Skeletal muscle tissue (tissue), 3 donors: ENCODE measurements at regions not wholly inside any gene's neighbourhood (a gene's known extent, or its start where the extent isn't known, plus 50 kb on each side); places are given as distances from the start of the nearest gene placed in this dataset.
A peak's percentile ranks its signal among the peaks of the same experiment; 100 is the strongest.

Source experiments
- H3K27ac ChIP-seq: one replicate; pipeline ENCODE4 v1.7.0; 2013; ENCODE audit warnings: mild to moderate bottlenecking, low read depth, low read length, inconsistent platforms
- H3K27me3 ChIP-seq, 3 donors: one replicate each; pipeline ENCODE4 v1.7.0; 2013; ENCODE audit warnings: low read length in 3 of 3; ENCODE audit not compliant: control insufficient read depth in 3 of 3, insufficient read depth in 3 of 3
- H3K36me3 ChIP-seq, 3 donors: one replicate each; pipeline ENCODE4 v1.7.0; 2013; ENCODE audit warnings: low read length in 3 of 3; ENCODE audit not compliant: control insufficient read depth in 3 of 3, insufficient read depth in 3 of 3
- H3K4me1 ChIP-seq, 3 donors: one replicate each; pipeline ENCODE4 v1.7.0; 2013; ENCODE audit warnings: low read length in 3 of 3, mild to moderate bottlenecking in 3 of 3; ENCODE audit not compliant: control insufficient read depth in 3 of 3, insufficient read depth in 3 of 3
- H3K4me3 ChIP-seq, 3 donors: one replicate each; pipeline ENCODE4 v1.7.0; 2013; ENCODE audit warnings: low read length in 3 of 3
- H3K9ac ChIP-seq, 3 donors: one replicate each; pipeline ENCODE4 v1.7.0; 2013; ENCODE audit warnings: low read length in 3 of 3, mild to moderate bottlenecking in 3 of 3, moderate library complexity in 2 of 3, low read depth in 1 of 3
- H3K9me3 ChIP-seq, 3 donors: one replicate each; pipeline ENCODE4 v1.7.0; 2013; ENCODE audit warnings: low read length in 3 of 3; ENCODE audit not compliant: control insufficient read depth in 3 of 3
- donor health status: Osteomylitis.

DNA sequence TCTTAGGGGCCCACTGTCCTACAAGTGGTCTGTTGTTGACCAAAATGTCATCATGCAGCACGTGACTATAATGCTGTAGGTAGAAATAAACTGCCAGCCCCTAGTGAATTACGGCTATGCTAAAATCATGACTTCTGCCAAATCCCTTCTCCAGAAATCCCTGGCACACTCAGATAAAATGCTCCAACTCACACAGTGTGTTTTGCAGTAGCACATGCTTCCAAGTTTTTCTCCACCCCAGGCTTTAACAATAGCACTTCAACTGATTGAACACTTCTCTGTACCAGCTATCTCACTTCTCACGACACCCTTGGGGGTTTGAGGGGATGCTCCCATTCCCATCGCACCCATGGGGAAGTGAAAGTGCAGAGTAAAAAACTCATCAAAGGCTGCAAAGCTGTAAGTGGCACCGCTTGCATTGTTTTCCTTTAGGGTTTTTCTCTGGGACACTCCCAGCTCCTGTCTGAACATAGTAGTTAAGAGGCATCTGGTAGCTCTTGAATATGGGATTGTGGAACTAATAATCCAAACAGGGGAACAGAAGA, 151.0 kb upstream of the SLC24A2 start:
- Histone ChIP-seq H3K27me3 (peaks cover 0 to 4% (median 0%) of the 10 kb centered on the region in 3 donors), H3K36me3 (no peaks in the 10 kb centered on the region), H3K4me1 (no peaks in the 10 kb centered on the region), H3K9me3 (no peaks in the 10 kb centered on the region), H3K4me3 (no peak overlapping the region), H3K9ac (no peak overlapping the region), H3K27ac (no peak overlapping the region)

DNA sequence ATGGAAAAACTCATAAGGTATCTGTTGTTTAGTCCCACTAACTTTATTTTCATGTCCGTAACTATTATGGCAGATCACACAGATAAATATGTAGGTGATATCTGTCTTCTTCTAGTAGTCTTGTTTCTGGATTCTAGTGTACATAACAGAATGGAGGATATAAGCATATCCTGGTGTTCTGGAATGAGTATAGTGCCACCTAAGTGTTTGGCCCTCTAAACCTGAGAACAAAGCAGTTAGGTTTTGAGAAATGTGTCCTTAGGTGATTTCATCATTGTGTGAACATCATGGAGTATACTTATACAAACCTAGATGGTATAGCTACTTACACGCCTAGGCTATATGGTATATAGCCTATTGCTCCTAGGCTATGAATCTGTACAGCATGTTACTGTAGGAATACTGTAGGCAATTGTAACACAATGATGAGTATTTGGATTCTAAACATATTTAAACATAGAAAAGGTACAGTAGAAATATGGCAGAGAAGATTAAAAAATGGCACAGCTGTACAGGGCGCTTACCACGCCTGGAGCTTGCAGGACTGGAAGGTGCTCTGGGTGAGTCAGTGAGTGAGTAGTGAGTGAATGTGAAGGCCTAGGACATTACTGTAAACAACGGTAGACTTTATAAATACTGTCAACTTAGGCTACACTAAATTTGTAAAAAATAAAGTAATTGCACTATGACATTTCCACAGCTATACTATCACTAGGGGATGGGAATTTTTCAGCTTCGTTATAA, 150.3 kb upstream of the SLC24A2 start:
- Histone ChIP-seq H3K9ac (no peak overlapping the region), H3K9me3 (no peaks in the 10 kb centered on the region), H3K36me3 (no peaks in the 10 kb centered on the region), H3K4me3 (no peak overlapping the region), H3K4me1 (no peaks in the 10 kb centered on the region), H3K27ac (no peak overlapping the region), H3K27me3 (peaks cover 0 to 4% (median 0%) of the 10 kb centered on the region in 3 donors)

DNA sequence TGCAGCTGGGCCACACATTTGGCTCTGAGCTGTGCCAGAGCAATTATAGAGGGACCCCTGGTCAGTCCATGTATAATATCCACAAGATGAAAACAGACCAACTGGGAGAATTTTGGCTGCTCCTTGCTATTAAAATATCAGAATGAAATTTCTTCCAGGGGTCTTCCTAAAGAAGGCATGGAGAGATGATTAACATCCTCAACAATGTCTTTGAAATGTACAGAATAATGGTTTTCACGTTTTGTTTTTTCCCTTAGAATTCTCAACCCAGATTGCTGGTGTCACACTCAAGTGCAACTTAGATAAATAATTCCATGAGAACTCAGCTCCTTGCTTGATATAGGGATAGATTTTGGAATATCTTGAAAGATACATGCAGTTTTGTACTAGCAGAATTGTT, 148.3 kb upstream of the SLC24A2 start:
- H3K4me3 ChIP-seq, result no peak overlapping the region
- no peak overlapping the region for H3K9ac ChIP-seq
- peaks cover 0 to 4% (median 0%) of the 10 kb centered on the region in 3 donors for H3K27me3 ChIP-seq
- H3K36me3 ChIP-seq, result no peaks in the 10 kb centered on the region
- H3K9me3 ChIP-seq, result no peaks in the 10 kb centered on the region
- H3K27ac ChIP-seq, result no peak overlapping the region
- no peaks in the 10 kb centered on the region for H3K4me1 ChIP-seq

DNA sequence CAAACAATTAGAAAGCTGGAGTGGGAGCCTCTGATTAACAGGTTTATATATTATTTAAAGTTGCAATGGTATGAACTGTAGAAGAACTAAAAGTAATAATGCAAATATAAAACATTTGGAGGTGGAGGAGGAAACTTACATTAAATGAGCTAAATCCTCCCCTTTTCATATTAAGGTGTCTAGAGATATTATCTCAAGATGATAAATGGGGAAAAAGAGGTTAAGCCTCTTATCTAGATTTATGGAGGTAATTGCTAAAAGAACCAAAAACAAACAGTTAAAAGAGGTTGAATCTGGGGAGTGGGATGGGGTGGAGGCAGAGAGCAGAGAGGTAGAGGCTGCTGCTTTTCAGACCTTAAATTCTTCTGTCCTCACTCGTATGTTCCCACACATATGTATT, 147.8 kb upstream of the SLC24A2 start:
- H3K4me1 ChIP-seq, result no peaks in the 10 kb centered on the region
- no peak overlapping the region for H3K27ac ChIP-seq
- no peaks in the 10 kb centered on the region for H3K36me3 ChIP-seq
- no peak overlapping the region for H3K4me3 ChIP-seq
- H3K9ac ChIP-seq, result no peak overlapping the region
- H3K27me3 ChIP-seq, result peaks cover 0 to 4% (median 0%) of the 10 kb centered on the region in 3 donors
- H3K9me3 ChIP-seq, result no peaks in the 10 kb centered on the region

DNA sequence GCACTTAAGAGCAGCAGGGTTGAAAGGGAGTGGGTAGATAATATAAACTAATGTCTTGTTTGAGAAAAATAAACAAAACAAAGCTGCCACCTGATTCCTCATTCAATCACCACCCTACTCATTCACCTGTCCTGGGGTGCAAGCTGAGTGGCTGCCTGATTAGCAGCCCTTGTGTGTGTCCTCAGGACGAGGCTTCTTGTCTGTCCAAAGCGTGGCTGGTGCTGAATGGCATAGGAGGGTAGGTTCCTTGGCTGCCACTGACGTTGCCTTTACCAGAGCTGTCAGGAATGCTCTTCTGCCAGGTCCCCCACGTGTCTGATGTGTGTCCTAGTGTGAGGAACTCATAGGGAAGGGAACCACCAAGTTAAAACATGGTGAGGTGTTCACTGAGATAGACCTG, 146.6 kb upstream of the SLC24A2 start:
- Histone ChIP-seq H3K9ac (no peak overlapping the region), H3K4me3 (no peak overlapping the region)

DNA sequence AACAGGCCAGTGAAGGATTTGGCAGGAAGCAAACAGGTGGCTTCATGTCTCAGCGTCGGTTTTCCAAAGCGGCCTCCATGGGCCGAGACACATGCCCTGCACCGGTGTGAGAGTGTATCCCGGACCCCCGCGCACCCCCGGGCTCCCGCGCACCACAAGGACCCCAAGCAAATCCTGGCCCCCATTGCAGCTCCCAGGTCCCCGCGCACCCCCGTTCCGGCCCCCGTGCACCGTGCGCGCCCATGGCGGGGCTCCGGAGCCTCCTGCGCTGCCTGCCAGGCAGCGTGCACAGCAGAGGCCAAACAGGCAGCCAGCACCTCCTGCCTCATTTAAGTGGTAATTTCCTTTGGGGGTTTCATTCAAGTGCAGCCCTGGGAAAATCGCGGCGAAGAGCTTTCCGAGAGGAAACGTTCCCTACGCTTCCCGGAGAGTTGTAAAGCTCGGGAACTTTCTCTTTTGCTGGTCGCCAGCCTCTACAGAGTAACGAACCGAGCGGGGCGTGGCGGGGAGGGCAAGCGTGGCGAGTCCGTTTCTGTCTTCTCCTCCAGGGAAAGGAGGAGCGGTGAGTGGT, 145.5 kb upstream of the SLC24A2 start:
- Histone ChIP-seq H3K4me1 (no peaks in the 10 kb centered on the region), H3K27ac (no peak overlapping the region), H3K4me3 (peak overlapping the region; percentile 70 to 81 (median 71)), H3K9ac (peak overlapping the region; percentile 60 to 66 (median 65)), H3K27me3 (peaks cover 0 to 4% (median 0%) of the 10 kb centered on the region in 3 donors), H3K9me3 (no peaks in the 10 kb centered on the region), H3K36me3 (no peaks in the 10 kb centered on the region)

More for the DNA sequence above, 146.6 kb upstream of the SLC24A2 start:
- H3K36me3 ChIP-seq, result no peaks in the 10 kb centered on the region
- H3K4me1 ChIP-seq, result no peaks in the 10 kb centered on the region
- no peak overlapping the region for H3K27ac ChIP-seq
- peaks cover 0 to 4% (median 0%) of the 10 kb centered on the region in 3 donors for H3K27me3 ChIP-seq
- H3K9me3 ChIP-seq, result no peaks in the 10 kb centered on the region

DNA sequence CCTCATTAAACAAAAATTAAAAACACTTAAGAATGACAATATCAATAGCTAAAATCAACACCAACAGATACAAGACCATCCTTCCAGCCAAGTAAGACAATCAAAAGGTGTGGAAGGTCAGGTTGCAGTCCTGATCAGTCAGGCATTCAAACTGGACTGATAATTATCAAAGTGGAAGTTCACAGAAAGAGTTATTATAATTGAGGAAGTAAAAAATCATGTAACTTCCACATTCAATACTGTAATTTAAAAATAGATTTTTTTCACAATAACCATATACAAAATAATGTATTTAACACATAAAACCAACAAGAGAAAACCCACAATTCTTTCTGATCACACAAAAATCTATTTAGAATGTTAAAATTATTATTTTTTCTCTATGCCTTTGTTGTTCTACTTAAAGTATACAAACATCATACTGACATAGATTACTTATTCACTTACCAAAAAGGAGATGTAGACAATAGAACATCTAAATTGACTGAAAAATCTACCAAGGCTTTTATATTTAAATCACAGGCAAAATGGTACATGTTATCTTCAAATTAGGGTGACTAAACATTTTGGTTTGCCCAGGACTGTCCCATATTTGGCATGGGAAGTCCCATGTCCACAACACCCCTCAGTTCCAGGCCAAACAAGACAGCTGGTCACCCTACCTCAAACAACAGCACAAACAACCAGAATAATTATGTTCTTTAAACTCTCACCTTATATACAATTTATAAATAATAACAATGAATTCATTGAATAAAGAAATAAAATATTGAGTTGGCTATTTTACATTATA, 142.5 kb upstream of the SLC24A2 start:
- Histone ChIP-seq H3K4me3 (no peak overlapping the region), H3K27ac (no peak overlapping the region), H3K9me3 (no peaks in the 10 kb centered on the region), H3K4me1 (peaks cover 0 to 2% (median 1%) of the 10 kb centered on the region in 3 donors), H3K27me3 (peaks cover 0 to 5% (median 4%) of the 10 kb centered on the region in 3 donors), H3K9ac (no peak overlapping the region), H3K36me3 (no peaks in the 10 kb centered on the region)

DNA sequence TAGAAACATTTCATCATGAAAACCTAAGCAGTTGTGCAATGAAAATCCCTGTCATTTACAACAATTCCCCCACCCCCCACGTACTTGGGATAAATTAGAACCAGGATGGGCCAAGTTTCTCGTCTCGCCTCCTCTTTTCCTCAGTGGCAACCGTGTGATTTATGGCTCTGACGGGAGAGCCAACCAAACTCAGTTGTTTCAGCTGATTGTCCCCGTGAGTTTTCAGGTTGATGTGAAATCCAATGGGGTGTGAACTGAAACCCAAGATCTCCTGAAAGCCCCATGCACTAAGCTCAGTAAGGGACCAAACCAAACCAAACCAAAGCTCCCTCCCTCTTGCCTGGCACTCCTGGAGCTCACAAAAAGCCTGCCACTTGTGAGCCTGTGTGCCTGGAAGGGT, 138.7 kb upstream of the SLC24A2 start:
- peaks cover 0 to 7% (median 4%) of the 10 kb centered on the region in 3 donors for H3K4me1 ChIP-seq
- no peaks in the 10 kb centered on the region for H3K9me3 ChIP-seq
- no peak overlapping the region for H3K4me3 ChIP-seq
- peaks cover 0 to 5% (median 0%) of the 10 kb centered on the region in 3 donors for H3K27me3 ChIP-seq
- H3K36me3 ChIP-seq, result no peaks in the 10 kb centered on the region
- no peak overlapping the region for H3K9ac ChIP-seq
- no peak overlapping the region for H3K27ac ChIP-seq

DNA sequence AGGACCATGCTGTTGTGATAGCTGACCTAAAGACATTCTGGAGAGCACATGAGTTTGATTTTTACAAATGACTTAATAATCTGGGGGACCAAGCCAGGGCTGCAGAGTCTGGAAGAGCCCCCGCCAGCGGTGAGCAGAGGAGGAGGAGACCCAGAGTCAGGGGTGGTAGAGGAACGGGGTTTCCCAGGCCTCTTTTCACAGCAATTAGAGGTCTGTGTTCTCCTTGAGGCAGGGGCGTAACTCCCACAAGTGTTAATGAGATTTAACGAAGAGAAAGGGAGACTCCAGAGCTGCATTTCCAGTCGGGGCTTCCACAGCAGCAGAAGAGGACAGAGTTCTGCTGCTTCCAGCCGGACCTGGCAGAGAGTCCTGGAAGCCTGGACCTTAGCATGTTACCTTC, 137.9 kb upstream of the SLC24A2 start:
- H3K4me3 ChIP-seq, result no peak overlapping the region
- H3K4me1 ChIP-seq, result peaks cover 0 to 7% (median 4%) of the 10 kb centered on the region in 3 donors
- no peaks in the 10 kb centered on the region for H3K36me3 ChIP-seq
- no peaks in the 10 kb centered on the region for H3K9me3 ChIP-seq
- no peak overlapping the region for H3K27ac ChIP-seq
- H3K9ac ChIP-seq, result no peak overlapping the region
- H3K27me3 ChIP-seq, result peaks cover 0 to 5% (median 0%) of the 10 kb centered on the region in 3 donors
